HEK293 (cell line): ENCODE measurements at regions not wholly inside any gene's neighbourhood (a gene's known extent, or its start where the extent isn't known, plus 50 kb on each side); places are given as distances from the start of the nearest gene placed in this dataset.

Experiments
- CTCF ChIA-PET: fragments of 350-600 bp; formaldehyde crosslinking; extraction: SDS; loops from one replicate; lab custom pipeline; 2021; ENCODE audit warnings: antibody characterized with exemption; lab: Yijun Ruan, JAX
- POLR2A ChIA-PET: fragments of 300-600 bp; formaldehyde crosslinking; extraction: SDS; loops from one replicate; lab custom pipeline; 2020; ENCODE audit warnings: antibody characterized with exemption, inconsistent platforms; lab: Yijun Ruan, JAX
- H3K27ac ChIP-seq: fragments of 200-500 bp; sonication (Bioruptor generic); 2 replicates; pipeline ENCODE4 v1.5.1; 2014; ENCODE audit warnings: low read depth, low read length, control low read depth, inconsistent platforms; ENCODE audit errors: extremely low read depth
- H3K36me3 ChIP-seq, 2 experiments: fragments of 200-500 bp in 1 of 2; sonication (Bioruptor generic) in 1 of 2; 1 replicate in 1 of 2; 2 replicates in 1 of 2; pipeline ENCODE4 v1.5.1; 2014 to 2017; ENCODE audit warnings: inconsistent platforms in 2 of 2, low read length in 2 of 2; ENCODE audit not compliant: control insufficient read depth in 2 of 2, insufficient read depth in 1 of 2
- H3K4me1 ChIP-seq: fragments of 200-500 bp; sonication (Bioruptor generic); 2 replicates; pipeline ENCODE4 v1.5.1; 2014; ENCODE audit warnings: mild to moderate bottlenecking, low read length, inconsistent platforms; ENCODE audit not compliant: control insufficient read depth, insufficient read depth
- H3K4me3 ChIP-seq: 2 replicates; pipeline ENCODE4 v1.5.1; 2011; ENCODE audit warnings: low read depth, mild to moderate bottlenecking, control low read depth, low read length, moderate library complexity
- H3K9me3 ChIP-seq: fragments of 200-500 bp; sonication (Bioruptor generic); 2 replicates; pipeline ENCODE4 v1.5.1; 2014; ENCODE audit warnings: low read depth, low read length, inconsistent platforms; ENCODE audit not compliant: control insufficient read depth, insufficient read depth
- BCL6B ChIP-seq: fragments of 450-650 bp; formaldehyde crosslinking; IDR thresholded peaks from 2 replicates; pipeline ENCODE4 v1.5.1; 2017; ENCODE audit warnings: missing biosample characterization, missing genetic modification characterization
- CTCF ChIP-seq: fragments of 450-650 bp; formaldehyde crosslinking; IDR thresholded peaks from 2 replicates; pipeline ENCODE4 v1.5.1; 2016; ENCODE audit warnings: missing biosample characterization, missing genetic modification characterization
- HIC1 ChIP-seq: fragments of 450-650 bp; formaldehyde crosslinking; IDR thresholded peaks from 2 replicates; pipeline ENCODE4 v1.5.1; 2016; ENCODE audit warnings: missing biosample characterization, missing genetic modification characterization
- OSR2 ChIP-seq: fragments of 450-650 bp; formaldehyde crosslinking; IDR thresholded peaks from 2 replicates; pipeline ENCODE4 v1.5.1; 2016; ENCODE audit warnings: missing biosample characterization, missing genetic modification characterization
- REPIN1 ChIP-seq: fragments of 450-650 bp; formaldehyde crosslinking; IDR thresholded peaks from 2 replicates; pipeline ENCODE4 v1.5.1; 2017; ENCODE audit warnings: missing biosample characterization, missing genetic modification characterization, low read depth
- ZBTB21 ChIP-seq: fragments of 450-650 bp; formaldehyde crosslinking; IDR thresholded peaks from 2 replicates; pipeline ENCODE4 v1.5.1; 2017; ENCODE audit warnings: missing biosample characterization, missing genetic modification characterization
- ZNF169 ChIP-seq: fragments of 450-650 bp; formaldehyde crosslinking; IDR thresholded peaks from 2 replicates; pipeline ENCODE4 v1.5.1; 2016; ENCODE audit warnings: missing biosample characterization, missing genetic modification characterization
- ZNF266 ChIP-seq: fragments of 450-650 bp; formaldehyde crosslinking; IDR thresholded peaks from 2 replicates; pipeline ENCODE4 v1.5.1; 2016; ENCODE audit warnings: missing biosample characterization, missing genetic modification characterization, low read depth
- ZNF362 ChIP-seq: fragments of 450-650 bp; formaldehyde crosslinking; IDR thresholded peaks from 2 replicates; pipeline ENCODE4 v1.5.1; 2016; ENCODE audit warnings: missing biosample characterization, missing genetic modification characterization
- ZNF426 ChIP-seq: fragments of 450-650 bp; formaldehyde crosslinking; IDR thresholded peaks from 2 replicates; pipeline ENCODE4 v1.5.1; 2017; ENCODE audit warnings: missing biosample characterization, missing genetic modification characterization, mild to moderate bottlenecking, inconsistent platforms, moderate library complexity
- ZNF555 ChIP-seq: fragments of 450-650 bp; formaldehyde crosslinking; conservative IDR thresholded peaks from 2 replicates; pipeline ENCODE4 v1.5.1; 2017; ENCODE audit warnings: missing biosample characterization, mild to moderate bottlenecking, missing genetic modification characterization, inconsistent platforms
- ZNF654 ChIP-seq: fragments of 450-650 bp; formaldehyde crosslinking; IDR thresholded peaks from 2 replicates; pipeline ENCODE4 v1.5.1; 2016; ENCODE audit warnings: low read depth, missing biosample characterization, missing genetic modification characterization
- TF ChIP-seq, protein P1 (sequence below): fragments of 450-650 bp; formaldehyde crosslinking; IDR thresholded peaks from 2 replicates; pipeline ENCODE4 v1.5.1; 2016; ENCODE audit warnings: missing biosample characterization, missing genetic modification characterization
- TF ChIP-seq, protein P2 (sequence below): fragments of 450-650 bp; formaldehyde crosslinking; IDR thresholded peaks from 2 replicates; pipeline ENCODE4 v1.5.1; 2016; ENCODE audit warnings: missing biosample characterization, missing genetic modification characterization
- TF ChIP-seq, protein P3 (sequence below): fragments of 450-650 bp; formaldehyde crosslinking; IDR thresholded peaks from 2 replicates; pipeline ENCODE4 v1.5.1; 2016; ENCODE audit warnings: missing biosample characterization, missing genetic modification characterization, low read depth
- TF ChIP-seq, protein P4 (sequence below): fragments of 450-650 bp; IDR thresholded peaks from 2 replicates; pipeline ENCODE4 v1.5.1; 2018; ENCODE audit warnings: missing biosample characterization, missing genetic modification characterization

DNA sequence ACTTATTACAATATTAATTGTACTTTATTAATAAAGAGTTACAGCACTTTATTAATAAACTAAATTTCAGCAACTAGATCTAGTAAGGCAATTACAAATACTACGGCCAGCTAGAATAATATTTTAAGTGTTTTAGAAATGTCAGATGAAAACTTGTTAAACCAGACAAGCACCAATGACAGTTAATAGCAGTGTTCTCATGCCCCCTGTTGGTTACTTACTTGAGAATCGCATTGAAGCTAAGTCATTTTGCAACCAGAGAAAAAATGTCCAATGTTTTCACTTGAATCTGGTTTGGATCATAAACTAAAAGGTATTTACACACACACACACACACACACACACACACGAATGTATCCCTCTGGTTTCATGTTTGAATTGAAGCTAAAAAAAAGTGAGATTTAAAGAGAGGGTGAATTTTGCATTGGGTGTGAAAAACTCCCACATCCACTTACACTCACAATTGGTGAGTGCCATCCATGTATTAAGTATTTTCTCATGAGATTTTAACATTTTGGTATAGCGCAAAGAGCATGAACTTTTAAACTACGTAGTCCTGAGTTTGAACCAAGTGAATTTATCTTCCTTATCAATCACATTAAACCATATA is 347.7 kb downstream of the ZBBX start:
- Histone ChIP-seq H3K9me3 (no peaks in the 10 kb centered on the region), H3K36me3 (no peaks in the 10 kb centered on the region), H3K27ac (no peak overlapping the region), H3K4me1 (no peaks in the 10 kb centered on the region), H3K4me3 (no peak overlapping the region)
- ChIA-PET POLR2A (no interaction called here), CTCF (interaction anchor here (0.5 to 1.2 kb wide), 7 partner anchors 8 to 1777 kb away, joined by 3 to 4 read pairs (median 3); no protein-coding TSS in a partner anchor)
- TF ChIP-seq HIC1 (tag by site-specific recombination) (no peak), ZNF654 (tag by site-specific recombination) (peak; percentile 58)
- TF ChIP-seq, protein P1, sequence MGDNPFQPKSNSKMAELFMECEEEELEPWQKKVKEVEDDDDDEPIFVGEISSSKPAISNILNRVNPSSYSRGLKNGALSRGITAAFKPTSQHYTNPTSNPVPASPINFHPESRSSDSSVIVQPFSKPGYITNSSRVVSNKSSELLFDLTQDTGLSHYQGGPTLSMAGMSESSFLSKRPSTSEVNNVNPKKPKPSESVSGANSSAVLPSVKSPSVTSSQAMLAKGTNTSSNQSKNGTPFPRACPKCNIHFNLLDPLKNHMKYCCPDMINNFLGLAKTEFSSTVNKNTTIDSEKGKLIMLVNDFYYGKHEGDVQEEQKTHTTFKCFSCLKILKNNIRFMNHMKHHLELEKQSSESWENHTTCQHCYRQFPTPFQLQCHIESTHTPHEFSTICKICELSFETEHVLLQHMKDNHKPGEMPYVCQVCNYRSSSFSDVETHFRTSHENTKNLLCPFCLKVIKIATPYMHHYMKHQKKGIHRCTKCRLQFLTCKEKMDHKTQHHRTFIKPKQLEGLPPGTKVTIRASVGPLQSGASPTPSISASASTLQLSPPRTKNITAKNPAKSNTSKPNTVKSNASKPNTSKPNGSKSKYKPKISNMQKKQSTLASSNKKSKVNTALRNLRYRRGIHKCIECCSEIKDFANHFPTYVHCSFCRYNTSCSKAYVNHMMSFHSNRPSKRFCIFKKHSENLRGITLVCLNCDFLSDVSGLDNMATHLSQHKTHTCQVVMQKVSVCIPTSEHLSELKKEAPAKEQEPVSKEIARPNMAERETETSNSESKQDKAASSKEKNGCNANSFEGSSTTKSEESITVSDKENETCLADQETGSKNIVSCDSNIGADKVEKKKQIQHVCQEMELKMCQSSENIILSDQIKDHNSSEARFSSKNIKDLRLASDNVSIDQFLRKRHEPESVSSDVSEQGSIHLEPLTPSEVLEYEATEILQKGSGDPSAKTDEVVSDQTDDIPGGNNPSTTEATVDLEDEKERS, result no peak

- POLR2A ChIA-PET, result no interaction called here
- no peaks in the 10 kb centered on the region for H3K9me3 ChIP-seq
- no peaks in the 10 kb centered on the region for H3K4me1 ChIP-seq
- no peaks in the 10 kb centered on the region for H3K36me3 ChIP-seq
- no peak overlapping the region for H3K4me3 ChIP-seq
- CTCF ChIA-PET, result interaction anchor here (0.6 to 1.2 kb wide), 4 partner anchors 9 to 685 kb away, joined by 3 to 4 read pairs (median 4); no protein-coding TSS in a partner anchor
- no peak overlapping the region for H3K27ac ChIP-seq
- TF ChIP-seq CTCF (tag by site-specific recombination) (no peak), ZNF169 (no peak), REPIN1 (no peak), OSR2 (no peak), ZNF555 (no peak), ZNF426 (tag by site-specific recombination) (no peak), ZNF362 (tag by site-specific recombination) (no peak), ZNF266 (no peak), BCL6B (no peak), ZBTB21 (tag by site-specific recombination) (no peak)
- TF ChIP-seq, protein P2, sequence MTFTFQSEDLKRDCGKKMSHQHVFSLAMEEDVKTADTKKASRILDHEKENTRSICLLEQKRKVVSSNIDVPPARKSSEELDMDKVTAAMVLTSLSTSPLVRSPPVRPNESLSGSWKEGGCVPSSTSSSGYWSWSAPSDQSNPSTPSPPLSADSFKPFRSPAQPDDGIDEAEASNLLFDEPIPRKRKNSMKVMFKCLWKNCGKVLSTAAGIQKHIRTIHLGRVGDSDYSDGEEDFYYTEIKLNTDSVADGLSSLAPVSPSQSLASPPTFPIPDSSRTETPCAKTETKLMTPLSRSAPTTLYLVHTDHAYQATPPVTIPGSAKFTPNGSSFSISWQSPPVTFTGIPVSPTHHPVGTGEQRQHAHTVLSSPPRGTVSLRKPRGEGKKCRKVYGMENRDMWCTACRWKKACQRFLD, result no peak
- TF ChIP-seq, protein P3, sequence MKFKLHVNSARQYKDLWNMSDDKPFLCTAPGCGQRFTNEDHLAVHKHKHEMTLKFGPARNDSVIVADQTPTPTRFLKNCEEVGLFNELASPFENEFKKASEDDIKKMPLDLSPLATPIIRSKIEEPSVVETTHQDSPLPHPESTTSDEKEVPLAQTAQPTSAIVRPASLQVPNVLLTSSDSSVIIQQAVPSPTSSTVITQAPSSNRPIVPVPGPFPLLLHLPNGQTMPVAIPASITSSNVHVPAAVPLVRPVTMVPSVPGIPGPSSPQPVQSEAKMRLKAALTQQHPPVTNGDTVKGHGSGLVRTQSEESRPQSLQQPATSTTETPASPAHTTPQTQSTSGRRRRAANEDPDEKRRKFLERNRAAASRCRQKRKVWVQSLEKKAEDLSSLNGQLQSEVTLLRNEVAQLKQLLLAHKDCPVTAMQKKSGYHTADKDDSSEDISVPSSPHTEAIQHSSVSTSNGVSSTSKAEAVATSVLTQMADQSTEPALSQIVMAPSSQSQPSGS (tag by site-specific recombination), result no peak
- TF ChIP-seq, protein P4, sequence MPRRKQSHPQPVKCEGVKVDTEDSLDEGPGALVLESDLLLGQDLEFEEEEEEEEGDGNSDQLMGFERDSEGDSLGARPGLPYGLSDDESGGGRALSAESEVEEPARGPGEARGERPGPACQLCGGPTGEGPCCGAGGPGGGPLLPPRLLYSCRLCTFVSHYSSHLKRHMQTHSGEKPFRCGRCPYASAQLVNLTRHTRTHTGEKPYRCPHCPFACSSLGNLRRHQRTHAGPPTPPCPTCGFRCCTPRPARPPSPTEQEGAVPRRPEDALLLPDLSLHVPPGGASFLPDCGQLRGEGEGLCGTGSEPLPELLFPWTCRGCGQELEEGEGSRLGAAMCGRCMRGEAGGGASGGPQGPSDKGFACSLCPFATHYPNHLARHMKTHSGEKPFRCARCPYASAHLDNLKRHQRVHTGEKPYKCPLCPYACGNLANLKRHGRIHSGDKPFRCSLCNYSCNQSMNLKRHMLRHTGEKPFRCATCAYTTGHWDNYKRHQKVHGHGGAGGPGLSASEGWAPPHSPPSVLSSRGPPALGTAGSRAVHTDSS (tag by site-specific recombination), result no peak
Observed at GRCh38 chr3:167031364-167032049, 348.6 kb downstream of the ZBBX start.
